OCI-LY7 (cell line): ENCODE measurements at regions not wholly inside any gene's neighbourhood (a gene's known extent, or its start where the extent isn't known, plus 50 kb on each side); places are given as distances from the start of the nearest gene placed in this dataset.

Source experiments
- BruUV-seq: library from RNA; stranded (reverse); fragments of 400-500 nt; replicated peaks from 2 replicates; lab custom pipeline; 2021; lab: Mats Ljungman, UMichigan
- CTCF ChIA-PET: fragments of 300-600 bp; sonication (Branson Sonifier 250); formaldehyde crosslinking; loops from one replicate; lab custom pipeline; 2022; ENCODE audit warnings: antibody characterized with exemption; ENCODE audit not compliant: unreplicated experiment; lab: Charles Lee
- POLR2A ChIA-PET: fragments of 300-600 bp; sonication (Branson Sonifier 250); formaldehyde crosslinking; loops from one replicate; lab custom pipeline; 2022; ENCODE audit warnings: antibody characterized with exemption; lab: Charles Lee
- DNase-seq: peaks from one replicate; pipeline ENCODE4 v3.0.0-alpha.2; 2015; ENCODE audit warnings: low spot score
- H2AFZ ChIP-seq: fragments of 200-600 bp; sonication (generic), shearing (Covaris generic); 2 replicates; pipeline ENCODE4 v1.6.1; 2014; ENCODE audit warnings: mild to moderate bottlenecking, antibody characterized with exemption, low read length, moderate library complexity
- H3K27ac ChIP-seq: fragments of 200-600 bp; sonication (generic); 2 replicates; pipeline ENCODE4 v1.5.1; 2014; ENCODE audit warnings: mixed run types, low read depth, mild to moderate bottlenecking, moderate library complexity, low read length, inconsistent platforms; ENCODE audit not compliant: poor library complexity, severe bottlenecking
- H3K36me3 ChIP-seq: fragments of 200-600 bp; sonication (generic); 2 replicates; pipeline ENCODE4 v1.6.1; 2014; ENCODE audit warnings: mild to moderate bottlenecking, antibody characterized with exemption, low read length, moderate library complexity, mixed read lengths; ENCODE audit not compliant: insufficient read depth
- H3K4me1 ChIP-seq: fragments of 200-600 bp; sonication (generic); 2 replicates; pipeline ENCODE4 v1.5.1; 2014; ENCODE audit warnings: mild to moderate bottlenecking, low read length; ENCODE audit not compliant: insufficient read depth, poor library complexity, severe bottlenecking
- H3K4me2 ChIP-seq: fragments of 200-600 bp; sonication (generic); 2 replicates; pipeline ENCODE4 v1.6.1; 2014; ENCODE audit warnings: mild to moderate bottlenecking, low read length
- H3K4me3 ChIP-seq: fragments of 200-600 bp; sonication (generic); 2 replicates; pipeline ENCODE4 v1.5.1; 2014; ENCODE audit warnings: mild to moderate bottlenecking, low read depth, low read length; ENCODE audit not compliant: poor library complexity, severe bottlenecking
- H3K79me2 ChIP-seq: fragments of 200-600 bp; sonication (generic); 2 replicates; pipeline ENCODE4 v1.6.1; 2016; ENCODE audit warnings: low read depth, mild to moderate bottlenecking, low read length, moderate library complexity, mixed read lengths; ENCODE audit not compliant: insufficient read depth
- H3K9me2 ChIP-seq: fragments of 200-600 bp; sonication (generic); 2 replicates; pipeline ENCODE4 v1.6.1; 2016; ENCODE audit warnings: mild to moderate bottlenecking, low read length, mixed read lengths; ENCODE audit not compliant: insufficient read depth
- H3K9me3 ChIP-seq: fragments of 200-600 bp; sonication (generic); 2 replicates; pipeline ENCODE4 v1.6.1; 2014; ENCODE audit warnings: mild to moderate bottlenecking, mixed run types, low read length, mixed read lengths
- H4K20me1 ChIP-seq: fragments of 200-600 bp; sonication (generic); 2 replicates; pipeline ENCODE4 v1.6.1; 2014; ENCODE audit warnings: mild to moderate bottlenecking, antibody characterized with exemption, low read length, moderate library complexity, mixed read lengths; ENCODE audit not compliant: insufficient read depth
- EZH2phosphoT487 ChIP-seq: fragments of 200-600 bp; sonication (generic); IDR thresholded peaks from 2 replicates; pipeline ENCODE4 v1.6.1; 2018; ENCODE audit warnings: low read depth, borderline replicate concordance, mild to moderate bottlenecking, mixed run types, antibody characterized with exemption, low read length, moderate library complexity, mixed read lengths
- intact Hi-C: fragments of 100-400 bp; cut with micrococcal nuclease; formaldehyde crosslinking; loops from one replicate; pipeline ENCODE4 v1.10.0; 2022; ENCODE audit not compliant: unreplicated experiment
- TF ChIP-seq, protein P1 (sequence below): fragments of 200-600 bp; sonication (generic); conservative IDR thresholded peaks from 2 replicates; pipeline ENCODE4 v1.5.1; 2014; ENCODE audit warnings: mild to moderate bottlenecking, antibody characterized with exemption, low read length, moderate library complexity, mixed read lengths

DNA sequence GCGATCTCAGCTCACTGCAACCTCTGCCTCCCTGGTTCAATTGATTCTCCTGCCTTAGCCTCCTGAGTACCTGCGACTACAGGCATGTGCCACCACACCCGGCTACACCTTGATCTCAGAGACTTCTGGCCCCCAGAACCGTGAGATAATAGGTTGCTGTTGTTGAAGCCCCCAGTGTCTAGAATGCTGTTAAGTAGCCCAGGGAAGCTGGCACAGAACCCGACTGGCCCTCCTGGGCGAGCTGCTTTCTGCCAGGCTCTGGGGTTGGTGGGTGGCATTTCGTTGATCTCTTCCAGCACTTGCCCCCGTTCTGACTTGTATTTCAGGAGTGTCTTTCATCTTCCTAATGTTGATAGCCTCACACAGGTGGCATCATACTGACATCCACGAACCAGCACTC lies 807.1 kb downstream of the CDH9 start:
- H2AFZ ChIP-seq = no peak overlapping the region
- DNase-seq = no peak
- BruUV-seq = no TSS peak
- no peaks in the 10 kb centered on the region for H4K20me1 ChIP-seq
- intact Hi-C loops = no loop called here
- H3K4me2 ChIP-seq = no peak overlapping the region
- no peaks in the 10 kb centered on the region for H3K79me2 ChIP-seq
- ChIA-PET CTCF (no interaction called here), POLR2A (interaction anchor here (0.6 to 1.4 kb wide), 2 partner anchors 40 to 286 kb away, joined by 3 read pairs; no protein-coding TSS in a partner anchor)
- TF ChIP-seq, protein P1, sequence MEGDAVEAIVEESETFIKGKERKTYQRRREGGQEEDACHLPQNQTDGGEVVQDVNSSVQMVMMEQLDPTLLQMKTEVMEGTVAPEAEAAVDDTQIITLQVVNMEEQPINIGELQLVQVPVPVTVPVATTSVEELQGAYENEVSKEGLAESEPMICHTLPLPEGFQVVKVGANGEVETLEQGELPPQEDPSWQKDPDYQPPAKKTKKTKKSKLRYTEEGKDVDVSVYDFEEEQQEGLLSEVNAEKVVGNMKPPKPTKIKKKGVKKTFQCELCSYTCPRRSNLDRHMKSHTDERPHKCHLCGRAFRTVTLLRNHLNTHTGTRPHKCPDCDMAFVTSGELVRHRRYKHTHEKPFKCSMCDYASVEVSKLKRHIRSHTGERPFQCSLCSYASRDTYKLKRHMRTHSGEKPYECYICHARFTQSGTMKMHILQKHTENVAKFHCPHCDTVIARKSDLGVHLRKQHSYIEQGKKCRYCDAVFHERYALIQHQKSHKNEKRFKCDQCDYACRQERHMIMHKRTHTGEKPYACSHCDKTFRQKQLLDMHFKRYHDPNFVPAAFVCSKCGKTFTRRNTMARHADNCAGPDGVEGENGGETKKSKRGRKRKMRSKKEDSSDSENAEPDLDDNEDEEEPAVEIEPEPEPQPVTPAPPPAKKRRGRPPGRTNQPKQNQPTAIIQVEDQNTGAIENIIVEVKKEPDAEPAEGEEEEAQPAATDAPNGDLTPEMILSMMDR = no peak
- TF ChIP-seq EZH2phosphoT487 = no peak
- H3K9me2 ChIP-seq = no peaks in the 10 kb centered on the region
- H3K4me1 ChIP-seq = no peaks in the 10 kb centered on the region
- no peaks in the 10 kb centered on the region for H3K36me3 ChIP-seq
- H3K27ac ChIP-seq = no peak overlapping the region
- H3K4me3 ChIP-seq = no peak overlapping the region
- peaks cover 10% of the 10 kb centered on the region; the same call in 1 of the 2 replicates for H3K9me3 ChIP-seq

DNA sequence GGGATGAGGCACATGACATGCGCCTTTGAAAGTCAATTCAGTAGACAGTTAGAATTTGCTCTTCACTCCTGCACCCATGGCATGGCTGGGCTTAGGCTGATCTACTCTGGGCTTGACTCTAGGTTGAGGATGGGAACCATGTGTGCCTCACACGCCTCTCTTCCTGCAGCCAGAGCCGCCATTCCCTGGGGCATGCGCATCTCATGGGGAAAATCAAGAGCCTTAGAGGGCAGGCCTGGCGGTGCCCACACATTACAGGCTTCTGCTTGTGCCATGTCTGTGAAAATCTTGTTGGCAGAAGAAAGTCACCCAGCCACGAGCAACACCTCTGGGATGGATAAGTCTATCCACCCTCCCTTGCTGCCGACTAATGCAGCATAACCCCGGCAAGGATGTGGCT lies 808.5 kb downstream of the CDH9 start:
- no TSS peak for BruUV-seq
- DNase-seq = no peak
- intact Hi-C loops = no loop called here
- POLR2A ChIA-PET = no interaction called here
- H2AFZ ChIP-seq = no peak overlapping the region
- peaks cover 9% of the 10 kb centered on the region; the same call in 1 of the 2 replicates for H3K9me3 ChIP-seq
- H3K27ac ChIP-seq = no peak overlapping the region
- H3K36me3 ChIP-seq = no peaks in the 10 kb centered on the region
- H3K79me2 ChIP-seq = no peaks in the 10 kb centered on the region
- H4K20me1 ChIP-seq = no peaks in the 10 kb centered on the region
- no peaks in the 10 kb centered on the region for H3K9me2 ChIP-seq
- TF ChIP-seq, protein P1 = no peak
- TF ChIP-seq EZH2phosphoT487 = no peak
- no peaks in the 10 kb centered on the region for H3K4me1 ChIP-seq
- H3K4me2 ChIP-seq = no peak overlapping the region
- no peak overlapping the region for H3K4me3 ChIP-seq
- CTCF ChIA-PET = no interaction called here

DNA sequence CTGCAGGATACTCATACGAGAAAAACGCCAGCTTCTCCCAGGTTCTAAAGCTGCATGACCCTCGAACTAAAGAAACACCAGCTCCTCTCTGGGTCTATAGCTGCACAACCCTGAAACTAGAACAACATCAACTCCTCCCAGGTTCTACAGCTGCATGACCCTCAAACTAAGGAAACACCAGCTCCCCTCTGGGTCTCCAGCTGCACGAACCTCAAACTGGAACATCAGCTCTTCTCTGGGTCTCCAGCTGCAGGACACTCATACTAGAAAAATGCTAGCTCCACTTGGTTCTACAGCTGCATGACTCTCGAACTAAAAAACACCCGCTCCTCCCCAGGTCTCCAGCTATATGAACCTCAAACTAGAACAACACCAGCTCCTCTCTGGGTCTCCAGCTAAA lies 811.1 kb downstream of the CDH9 start:
- Histone ChIP-seq H3K4me2 (no peak overlapping the region), H3K4me1 (no peaks in the 10 kb centered on the region), H3K27ac (no peak overlapping the region), H3K36me3 (no peaks in the 10 kb centered on the region), H2AFZ (no peak overlapping the region), H3K4me3 (no peak overlapping the region), H3K9me2 (no peaks in the 10 kb centered on the region), H3K79me2 (no peaks in the 10 kb centered on the region), H4K20me1 (no peaks in the 10 kb centered on the region), H3K9me3 (no peaks in the 10 kb centered on the region)
- intact Hi-C loops = no loop called here
- TF ChIP-seq EZH2phosphoT487 = no peak
- TF ChIP-seq, protein P1 = no peak
- ChIA-PET CTCF (no interaction called here), POLR2A (interaction anchor here (1.0 kb wide), 1 partner anchor 11 kb away, joined by 4 read pairs; no protein-coding TSS in a partner anchor)
- DNase-seq = no peak
- BruUV-seq = no TSS peak
